GM18909 (cell line): ENCODE measurements at regions not wholly inside any gene's neighbourhood (a gene's known extent, or its start where the extent isn't known, plus 50 kb on each side); places are given as distances from the start of the nearest gene placed in this dataset.

Source experiments
- ATAC-seq: cut with Tn5 transposase; IDR thresholded peaks from one replicate; pipeline ENCODE4 v1.9.1; 2021; ENCODE audit warnings: mild to moderate bottlenecking; ENCODE audit not compliant: unreplicated experiment, poor library complexity

DNA sequence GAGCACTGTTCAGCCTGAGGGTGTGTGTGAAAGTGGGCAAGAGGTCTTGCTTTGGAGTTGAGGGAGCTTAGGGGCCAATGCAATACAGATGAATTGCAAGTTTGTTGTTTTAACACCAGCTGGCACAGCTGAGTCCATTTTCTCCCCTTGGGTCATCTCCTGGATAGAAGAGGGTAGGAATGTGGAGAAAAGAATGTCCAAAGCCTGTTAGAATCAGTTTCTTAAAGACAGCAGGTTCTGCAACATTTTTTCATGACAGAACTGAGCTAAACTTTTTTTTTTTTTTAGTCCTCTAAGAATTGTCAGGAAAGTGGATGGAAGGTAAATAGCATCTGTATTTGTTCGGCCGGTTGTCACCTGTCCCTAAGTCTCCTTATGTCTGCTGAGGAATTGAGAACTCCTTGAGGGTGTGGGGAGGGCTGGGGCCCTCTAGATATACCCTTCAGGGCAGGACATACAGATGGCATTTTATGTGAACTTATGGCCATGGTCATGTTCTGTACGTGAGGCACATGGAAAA, 211.1 kb upstream of the CADM1 start:
- no peak for ATAC-seq

DNA sequence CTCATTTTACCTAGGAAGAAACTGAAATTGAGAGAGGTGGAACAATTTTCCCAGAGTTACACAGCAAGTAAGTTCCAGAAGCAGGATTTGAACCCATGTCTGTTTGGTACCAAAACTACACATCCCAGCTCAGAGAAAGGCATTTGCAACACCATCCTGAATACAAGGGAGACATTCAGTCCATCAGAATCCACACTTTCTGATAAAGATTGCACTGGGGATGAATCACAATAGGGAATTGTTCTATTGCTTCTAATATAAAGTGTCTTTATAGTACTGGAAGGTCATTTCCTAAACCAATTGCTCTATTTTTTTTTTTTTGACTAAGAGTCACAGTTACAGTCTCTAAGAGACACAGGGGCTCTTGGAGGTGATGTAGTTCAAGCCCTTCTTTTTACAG, 208.1 kb upstream of the CADM1 start:
- no peak for ATAC-seq

GRCh38 chr11:115710980-115711379, 206.8 kb upstream of the CADM1 start:
- no peak for ATAC-seq

GRCh38 chr11:115710426-115710825, 206.2 kb upstream of the CADM1 start:
- no peak for ATAC-seq

GRCh38 chr11:115709297-115709696, 205.1 kb upstream of the CADM1 start:
- no peak for ATAC-seq

DNA sequence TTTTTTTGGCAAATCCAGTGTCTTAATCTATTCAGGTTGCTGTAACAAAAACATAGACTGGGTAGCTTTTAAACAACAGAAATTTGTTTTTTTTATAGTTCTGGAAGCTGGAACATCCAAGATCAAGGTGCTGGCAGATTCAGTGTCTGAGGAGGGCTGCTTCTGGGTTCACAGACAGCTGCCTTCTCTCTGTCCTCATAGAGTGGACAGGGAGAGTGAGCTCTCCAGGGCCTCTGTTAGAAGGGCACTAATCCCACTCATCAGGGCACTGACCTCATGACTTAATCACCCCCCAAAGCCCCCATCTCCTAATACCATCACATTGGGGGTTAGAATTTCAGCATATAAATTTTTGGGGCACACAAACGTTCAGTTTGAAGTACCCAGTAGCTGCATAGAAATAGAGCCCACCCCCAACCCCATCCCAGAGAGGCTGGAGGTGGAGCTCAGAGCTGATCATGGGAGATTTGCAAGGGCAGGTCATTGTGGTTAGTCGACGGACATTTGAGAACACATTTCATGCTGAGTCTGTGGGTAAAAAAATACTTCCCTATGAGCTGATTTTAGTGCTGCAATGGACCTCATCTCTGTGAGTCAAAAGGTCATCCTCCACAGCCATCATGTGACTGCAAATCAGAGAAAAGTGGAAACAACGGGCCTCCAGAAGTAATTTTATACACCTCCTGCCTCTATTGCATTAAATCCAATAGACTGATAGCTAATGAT, 203.1 kb upstream of the CADM1 start:
- ATAC-seq: no peak

- ATAC-seq: no peak
Measured at GRCh38 chr11:115706626-115707135, 202.5 kb upstream of the CADM1 start.

DNA sequence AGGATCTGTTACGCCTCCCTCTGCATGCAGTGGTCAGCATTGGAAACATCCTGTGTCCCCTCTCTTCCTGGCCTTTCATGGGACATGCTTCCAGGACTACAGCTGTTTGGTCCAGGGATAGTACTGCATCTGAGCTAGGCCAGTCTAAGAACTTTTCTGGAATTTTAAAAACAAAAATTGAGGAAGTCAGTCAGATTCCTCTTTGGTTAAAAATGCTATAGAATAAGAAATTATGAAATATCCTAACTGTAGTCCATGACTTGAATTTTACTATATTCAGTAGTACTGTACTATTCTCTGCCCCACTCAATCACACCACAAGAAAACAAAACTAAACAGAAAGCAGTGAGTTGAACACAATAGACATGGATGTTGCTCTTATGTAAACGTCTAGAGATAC, 201.0 kb upstream of the CADM1 start:
- ATAC-seq: no peak

GRCh38 chr11:115700981-115701875, 197.0 kb upstream of the CADM1 start:
- ATAC-seq: no peak

GRCh38 chr11:115700496-115700895, 196.3 kb upstream of the CADM1 start:
- ATAC-seq: no peak

DNA sequence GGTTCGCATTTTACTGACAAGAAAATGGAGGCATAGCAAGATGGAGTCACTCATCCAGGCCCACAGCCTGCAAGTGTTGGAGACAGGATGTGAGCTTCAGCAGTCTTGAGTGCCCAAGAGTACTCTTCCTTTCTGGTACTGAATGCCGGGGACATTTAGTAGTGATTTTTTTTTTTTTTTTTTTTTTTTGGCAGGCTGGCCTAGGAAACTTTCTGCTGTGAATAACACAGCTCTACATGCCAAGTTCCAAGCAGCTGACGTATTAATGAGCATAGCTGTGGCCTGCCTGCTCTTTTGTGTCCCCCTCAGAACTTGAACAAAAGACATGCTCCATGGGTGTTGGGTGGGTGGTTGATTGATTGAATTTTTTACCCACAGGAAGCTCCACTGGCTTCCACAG, 195.5 kb upstream of the CADM1 start:
- ATAC-seq: no peak

DNA sequence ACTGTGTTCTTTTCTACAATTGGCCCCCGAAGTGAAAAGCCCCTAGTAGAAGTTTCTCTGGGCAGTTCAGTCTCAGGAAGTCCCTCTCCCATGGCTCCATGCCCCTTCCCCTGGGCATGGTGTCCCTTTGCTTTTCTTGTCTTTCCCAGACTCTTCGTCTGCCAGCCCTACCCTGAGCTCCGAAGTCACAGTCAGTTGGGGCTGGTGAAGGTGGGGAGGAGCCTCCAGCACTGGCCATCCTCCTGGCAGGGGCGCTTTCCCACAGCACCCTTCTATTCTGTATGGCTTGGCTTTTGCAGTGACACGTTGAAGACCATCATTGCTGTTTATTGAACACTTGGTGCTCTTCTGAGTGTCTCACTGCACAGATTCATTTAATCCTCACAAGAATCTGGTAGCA, 195.1 kb upstream of the CADM1 start:
- no peak for ATAC-seq

DNA sequence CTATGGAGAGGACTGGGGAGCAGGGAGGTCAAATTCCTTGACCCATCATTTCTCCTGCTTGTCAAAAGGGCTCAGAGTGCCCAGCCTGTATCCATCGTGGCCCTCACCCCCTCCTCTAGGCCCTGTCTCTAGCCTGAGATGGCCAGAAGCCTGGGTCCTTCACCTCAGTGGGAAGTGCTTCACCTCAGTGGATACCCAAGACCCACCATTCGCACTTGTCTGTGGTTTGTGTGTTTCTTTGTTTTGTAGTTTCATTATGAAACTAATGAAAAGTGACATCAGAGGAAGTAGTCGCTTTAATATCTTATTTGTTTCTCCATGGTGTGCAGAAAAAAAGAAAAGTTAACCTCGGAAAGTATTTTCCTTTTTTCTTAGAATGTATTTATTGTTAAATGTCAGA, 194.0 kb upstream of the CADM1 start:
- ATAC-seq: no peak

GRCh38 chr11:115696563-115696962, 192.3 kb upstream of the CADM1 start:
- ATAC-seq: no peak

GRCh38 chr11:115695677-115696364, 191.6 kb upstream of the CADM1 start:
- no peak for ATAC-seq

DNA sequence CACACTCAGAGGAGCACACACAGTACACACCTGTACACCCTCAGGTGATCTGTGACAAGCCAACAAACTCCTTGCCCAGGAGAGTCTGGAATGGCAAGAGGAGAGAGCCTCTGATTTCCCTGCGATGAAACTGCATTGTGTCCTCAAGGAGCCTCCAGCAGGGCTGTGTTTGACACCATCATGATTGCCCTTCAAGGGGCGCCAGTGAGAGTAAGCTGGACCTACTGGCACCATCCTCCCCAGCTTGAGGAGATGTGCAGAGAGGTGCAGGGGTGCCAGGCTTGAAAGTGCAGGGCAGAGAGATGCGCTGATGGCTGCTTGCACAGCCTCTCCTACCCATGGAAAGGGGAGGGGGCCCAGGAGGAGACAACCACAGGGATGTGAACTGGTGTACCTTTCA, 188.8 kb upstream of the CADM1 start:
- ATAC-seq: no peak

DNA sequence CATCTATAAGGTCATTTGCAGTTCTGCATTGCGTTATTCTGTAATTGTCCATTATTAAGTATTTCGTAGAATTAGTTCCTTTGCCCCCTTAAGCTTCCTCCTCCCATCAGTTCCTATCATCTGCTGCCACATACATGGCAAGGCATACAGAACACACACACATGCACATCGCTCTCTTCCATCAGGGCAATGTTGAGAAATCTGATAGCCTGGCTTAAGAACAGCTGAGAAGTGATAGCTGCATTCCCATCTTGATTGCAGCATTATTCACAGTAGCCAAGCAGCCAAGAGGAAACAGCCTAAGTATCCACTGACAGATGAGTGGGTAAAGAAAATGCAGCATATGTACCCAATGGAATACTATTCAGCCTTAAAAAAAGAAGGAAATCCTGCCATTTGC, 186.8 kb upstream of the CADM1 start:
- ATAC-seq: no peak

- ATAC-seq: no peak
Measured at GRCh38 chr11:115687934-115688333, 183.7 kb upstream of the CADM1 start.

- ATAC-seq: no peak
Measured at GRCh38 chr11:115684699-115685098, 180.5 kb upstream of the CADM1 start.

DNA sequence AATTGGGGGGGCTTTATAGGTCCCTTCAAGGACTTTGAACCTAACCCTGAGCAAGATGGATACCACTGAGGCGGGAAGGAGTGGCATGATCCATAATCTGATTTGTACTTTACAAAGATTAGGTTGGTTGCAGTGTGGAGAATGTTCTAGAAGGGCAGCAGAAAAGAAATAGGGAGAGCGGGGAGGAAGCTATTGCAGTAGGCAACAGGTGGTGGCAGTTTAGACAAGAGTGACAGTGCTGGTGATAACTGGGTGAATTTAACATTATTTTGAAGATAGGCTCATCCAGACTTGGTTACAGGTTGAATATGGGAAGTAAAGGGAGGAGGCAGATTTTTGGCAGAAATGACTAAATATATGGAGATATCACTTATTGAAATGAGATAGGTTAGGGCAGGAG, 179.9 kb upstream of the CADM1 start:
- no peak for ATAC-seq

DNA sequence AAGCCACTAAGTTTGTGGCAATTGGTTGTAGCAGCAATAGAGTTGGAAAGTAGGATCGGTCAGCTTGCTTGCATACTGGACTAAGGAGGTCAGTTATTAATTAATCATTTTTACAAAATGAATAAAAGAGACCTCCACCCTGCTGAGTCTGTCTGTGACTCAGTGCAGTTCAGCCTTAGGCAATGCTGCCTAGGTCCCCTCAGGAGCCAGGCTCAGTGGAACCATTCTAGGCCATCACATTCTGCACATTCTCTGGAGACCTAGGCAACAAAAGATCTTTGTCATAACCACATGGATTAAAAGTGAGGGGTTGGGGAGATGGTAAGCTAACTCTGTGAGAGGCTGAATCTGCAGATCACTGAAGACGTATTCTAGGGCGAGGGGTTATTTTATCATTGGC, 178.7 kb upstream of the CADM1 start:
- ATAC-seq: no peak
